Head of caudate nucleus (tissue), 42 donors: ENCODE measurements at regions not wholly inside any gene's neighbourhood (a gene's known extent, or its start where the extent isn't known, plus 50 kb on each side); places are given as distances from the start of the nearest gene placed in this dataset.

ENCODE experiments used
- DNase-seq, 42 donors: peaks; one replicate each; pipeline versions ENCODE4 v3.0.0 to v3.0.0-alpha.2; 2020 to 2021; ENCODE audit warnings: mixed read lengths in 7 of 42
- intact Hi-C: fragments of 100-400 bp; cut with DNase I; formaldehyde crosslinking; loops from one replicate; pipeline ENCODE4 v1.15.0; 2022

- no peak for DNase-seq
- intact Hi-C loops = no loop called here
Observed at GRCh38 chr4:104870495-104871233, 276.0 kb upstream of the TET2 start.

- DNase-seq = no peak
- intact Hi-C loops = no loop called here
Observed at GRCh38 chr4:104878936-104879335, 267.7 kb upstream of the TET2 start.

- no peak for DNase-seq
- intact Hi-C loops = no loop called here
Observed at GRCh38 chr4:104879367-104879766, 267.3 kb upstream of the TET2 start.

- intact Hi-C loops = no loop called here
- no peak for DNase-seq
Observed at GRCh38 chr4:104879854-104880253, 266.8 kb upstream of the TET2 start.

- intact Hi-C loops = no loop called here
- DNase-seq = no peak
Observed at GRCh38 chr4:104881136-104881886, 265.4 kb upstream of the TET2 start.

- DNase-seq = no peak
Observed at GRCh38 chr4:104890598-104891275, 255.9 kb upstream of the TET2 start.

GRCh38 chr4:104896660-104897645, 249.7 kb upstream of the TET2 start:
- intact Hi-C loops = no loop called here
- no peak for DNase-seq

More at GRCh38 chr4:104890598-104891275, 255.9 kb upstream of the TET2 start:
- intact Hi-C loops = no loop called here

- intact Hi-C loops = no loop called here
- no peak for DNase-seq
Observed at GRCh38 chr4:104899863-104900262, 246.8 kb upstream of the TET2 start.

GRCh38 chr4:104901438-104901837, 245.2 kb upstream of the TET2 start:
- intact Hi-C loops = no loop called here
- peak in 38 of 42 donors; percentile 3 to 73 (median 40) for DNase-seq

- DNase-seq = no peak
- intact Hi-C loops = no loop called here
Observed at GRCh38 chr4:104901961-104902605, 244.6 kb upstream of the TET2 start.

GRCh38 chr4:104905065-104905464, 241.6 kb upstream of the TET2 start:
- no peak for DNase-seq
- intact Hi-C loops = no loop called here

- DNase-seq = no peak
- intact Hi-C loops = no loop called here
Observed at GRCh38 chr4:104905546-104905945, 241.1 kb upstream of the TET2 start.

- intact Hi-C loops = no loop called here
- peak in 1 of 42 donors; percentile 30 for DNase-seq
Observed at GRCh38 chr4:104906276-104906675, 240.4 kb upstream of the TET2 start.

GRCh38 chr4:104907074-104907649, 239.5 kb upstream of the TET2 start:
- DNase-seq = no peak
- intact Hi-C loops = no loop called here

GRCh38 chr4:104907991-104908390, 238.7 kb upstream of the TET2 start:
- intact Hi-C loops = no loop called here
- no peak for DNase-seq

- intact Hi-C loops = no loop called here
- no peak for DNase-seq
Observed at GRCh38 chr4:104909376-104909775, 237.3 kb upstream of the TET2 start.

GRCh38 chr4:104912518-104912917, 234.2 kb upstream of the TET2 start:
- intact Hi-C loops = no loop called here
- no peak for DNase-seq

GRCh38 chr4:104915373-104915772, 231.3 kb upstream of the TET2 start:
- DNase-seq = no peak
- intact Hi-C loops = no loop called here
